Transverse colon (tissue), 4 donors: ENCODE measurements at regions not wholly inside any gene's neighbourhood (a gene's known extent, or its start where the extent isn't known, plus 50 kb on each side); places are given as distances from the start of the nearest gene placed in this dataset.

Experiments used
- DNase-seq: peaks from one replicate; pipeline ENCODE4 v3.0.0-alpha.2; 2019
- H3K27ac ChIP-seq, 4 donors: fragments of 200-600 bp; sonication (generic); 2 replicates each; pipeline ENCODE4 v1.5.1; 2016 to 2018; ENCODE audit warnings: inconsistent platforms in 4 of 4
- H3K27me3 ChIP-seq: fragments of 200-600 bp; sonication (generic); 2 replicates; pipeline ENCODE4 v1.5.1; 2017; ENCODE audit warnings: inconsistent platforms
- H3K36me3 ChIP-seq, 4 donors: fragments of 200-600 bp; sonication (generic); 2 replicates each; pipeline ENCODE4 v1.5.1; 2017 to 2019; ENCODE audit warnings: inconsistent platforms in 4 of 4
- H3K4me1 ChIP-seq, 4 donors: fragments of 200-600 bp; sonication (generic); 2 replicates each; pipeline ENCODE4 v1.5.1; 2017 to 2020; ENCODE audit warnings: inconsistent platforms in 4 of 4
- H3K4me3 ChIP-seq, 4 donors: fragments of 200-600 bp; sonication (generic); 1 replicate in 1 of 4; 2 replicates in 3 of 4; pipeline versions ENCODE4 v1.5.1 to v1.6.1; 2017 to 2019; ENCODE audit warnings: inconsistent platforms in 4 of 4
- H3K9me3 ChIP-seq, 2 donors: fragments of 200-600 bp; sonication (generic); 2 replicates each; pipeline ENCODE4 v1.5.1; 2017 to 2019; ENCODE audit warnings: inconsistent platforms in 2 of 2
- EP300 ChIP-seq: sonication (generic); formaldehyde crosslinking; IDR thresholded peaks from one replicate; pipeline ENCODE4 v1.6.1; 2017; ENCODE audit warnings: antibody characterized with exemption, low read depth
- POLR2A ChIP-seq: fragments of 450-650 bp; IDR thresholded peaks from one replicate; pipeline ENCODE4 v1.6.1; 2016; ENCODE audit warnings: antibody characterized with exemption, mild to moderate bottlenecking, moderate library complexity
- POLR2AphosphoS5 ChIP-seq, 3 donors: sonication (generic); formaldehyde crosslinking; IDR thresholded peaks; one replicate each; pipeline ENCODE4 v1.6.1; 2016; ENCODE audit warnings: antibody characterized with exemption in 3 of 3
- WGBS, 2 donors: methylation state at CpG; one replicate each; pipeline ENCODE4 v1.1.5; 2018; ENCODE audit warnings: low coverage in 1 of 2; 5-methylcytosine and 5-hydroxymethylcytosine counted together
- in situ Hi-C, 4 donors: fragments of 200-750 bp; cut with MboI; loops; one replicate each; pipeline versions ENCODE4 v1.15.0 to v1.15.1; 2017; ENCODE audit warnings: low sequenced_read_pairs in 3 of 4, low pct_ligation_motif_present in 1 of 4, low pct_unique_long_range_greater_than_20kb in 1 of 4
- intact Hi-C: fragments of 100-400 bp; cut with DNase I; formaldehyde crosslinking; loops from one replicate; pipeline ENCODE4 v1.15.1; 2023; ENCODE audit warnings: low total_unique reads
- TF ChIP-seq, protein P1 (sequence below), 5 experiments: fragments of 200-600 bp in 3 of 5; fragments of 450-650 bp in 2 of 5; sonication (generic) in 3 of 5; IDR thresholded peaks; 1 replicate in 2 of 5; 2 replicates in 3 of 5; pipeline ENCODE4 v1.5.1; 2016 to 2017; ENCODE audit warnings: antibody characterized with exemption in 5 of 5, inconsistent platforms in 3 of 5, mild to moderate bottlenecking in 2 of 5, moderate library complexity in 1 of 5

DNA sequence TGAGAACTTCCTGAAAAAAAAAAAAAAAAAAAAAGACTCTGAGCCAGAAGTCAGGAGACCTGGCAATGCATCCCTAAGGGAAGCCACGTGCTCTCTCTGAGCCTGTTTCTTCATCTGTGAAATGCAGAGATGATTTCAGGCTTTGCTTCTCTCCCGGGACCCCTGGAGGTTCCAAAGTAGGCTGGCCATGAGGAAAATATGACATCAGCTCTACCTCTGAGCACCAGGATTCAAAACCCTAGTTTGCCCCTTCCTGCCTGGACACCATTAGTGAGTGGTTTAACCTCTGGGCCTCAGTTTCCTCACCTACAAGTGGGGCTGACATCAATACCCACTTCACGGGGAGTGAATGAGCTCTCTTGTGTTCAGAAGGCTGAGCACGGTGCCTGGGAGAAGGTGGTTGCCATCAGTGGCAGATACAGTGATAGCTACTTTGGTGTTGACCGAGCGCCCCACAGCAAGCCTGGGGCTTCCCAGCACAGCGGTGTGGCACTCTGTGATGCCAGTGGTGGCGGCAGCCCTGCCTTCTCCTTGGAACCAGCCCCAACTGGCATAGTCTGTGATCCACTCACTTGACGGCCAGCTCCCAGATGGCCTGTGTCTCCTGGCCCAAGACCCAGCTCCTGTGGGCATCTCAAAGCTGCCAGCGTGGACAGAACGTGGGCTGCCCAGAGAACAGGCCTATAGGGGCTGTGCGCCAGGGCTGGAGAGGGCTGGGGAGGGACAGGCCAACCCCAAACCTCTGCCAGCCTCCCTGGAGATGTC is 153.1 kb upstream of the UNC5B start:
- H3K27ac ChIP-seq: no peak overlapping the region
- H3K9me3 ChIP-seq: no peaks in the 10 kb centered on the region
- WGBS, 2 donors: 40 to 69% methylated on average over 2 to 8 of the region's 12 CpGs
- TF ChIP-seq POLR2AphosphoS5 (IDR thresholded peaks at IDR 0.05) (no peak), POLR2A (no peak), EP300 (no peak)
- TF ChIP-seq, protein P1, sequence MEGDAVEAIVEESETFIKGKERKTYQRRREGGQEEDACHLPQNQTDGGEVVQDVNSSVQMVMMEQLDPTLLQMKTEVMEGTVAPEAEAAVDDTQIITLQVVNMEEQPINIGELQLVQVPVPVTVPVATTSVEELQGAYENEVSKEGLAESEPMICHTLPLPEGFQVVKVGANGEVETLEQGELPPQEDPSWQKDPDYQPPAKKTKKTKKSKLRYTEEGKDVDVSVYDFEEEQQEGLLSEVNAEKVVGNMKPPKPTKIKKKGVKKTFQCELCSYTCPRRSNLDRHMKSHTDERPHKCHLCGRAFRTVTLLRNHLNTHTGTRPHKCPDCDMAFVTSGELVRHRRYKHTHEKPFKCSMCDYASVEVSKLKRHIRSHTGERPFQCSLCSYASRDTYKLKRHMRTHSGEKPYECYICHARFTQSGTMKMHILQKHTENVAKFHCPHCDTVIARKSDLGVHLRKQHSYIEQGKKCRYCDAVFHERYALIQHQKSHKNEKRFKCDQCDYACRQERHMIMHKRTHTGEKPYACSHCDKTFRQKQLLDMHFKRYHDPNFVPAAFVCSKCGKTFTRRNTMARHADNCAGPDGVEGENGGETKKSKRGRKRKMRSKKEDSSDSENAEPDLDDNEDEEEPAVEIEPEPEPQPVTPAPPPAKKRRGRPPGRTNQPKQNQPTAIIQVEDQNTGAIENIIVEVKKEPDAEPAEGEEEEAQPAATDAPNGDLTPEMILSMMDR (IDR thresholded peaks at IDR 0.05): no peak
- no peak overlapping the region for H3K4me3 ChIP-seq
- H3K36me3 ChIP-seq: no peaks in the 10 kb centered on the region
- DNase-seq: no peak
- H3K4me1 ChIP-seq: no peaks in the 10 kb centered on the region
- no peaks in the 10 kb centered on the region for H3K27me3 ChIP-seq
- in situ Hi-C loops (no loop called here), intact Hi-C loops (no loop called here)

DNA sequence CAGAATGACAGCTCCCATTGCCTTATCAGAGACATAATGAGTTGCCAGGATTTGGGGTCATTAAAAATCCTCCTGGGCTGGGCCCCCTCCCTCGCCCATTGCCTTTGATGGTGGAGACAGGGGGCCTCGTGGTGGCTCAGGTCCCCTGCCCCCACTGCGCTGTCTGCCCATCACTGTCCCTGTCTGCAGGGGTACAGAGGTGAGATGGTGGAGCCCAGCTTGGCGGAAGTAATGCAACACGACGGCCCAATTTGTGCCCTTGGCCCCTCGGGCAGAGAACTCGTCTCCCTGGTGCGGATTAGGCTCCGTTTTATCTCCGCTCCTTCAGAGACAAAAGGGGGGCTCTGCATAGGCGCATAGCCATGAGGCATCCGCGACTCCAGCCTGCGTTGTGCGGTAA is 152.4 kb upstream of the UNC5B start:
- TF ChIP-seq EP300 (no peak), POLR2A (no peak)
- Histone ChIP-seq H3K4me1 (no peaks in the 10 kb centered on the region), H3K27me3 (no peaks in the 10 kb centered on the region), H3K36me3 (no peaks in the 10 kb centered on the region), H3K4me3 (no peak overlapping the region), H3K27ac (no peak overlapping the region), H3K9me3 (no peaks in the 10 kb centered on the region)
- 87% methylated on average over 16 of the region's 16 CpGs; no CpG with 5 or more reads in 1 of the 2 donors for WGBS, 2 donors
- intact Hi-C loops (no loop called here), in situ Hi-C loops (no loop called here)
- no peak for DNase-seq

DNA sequence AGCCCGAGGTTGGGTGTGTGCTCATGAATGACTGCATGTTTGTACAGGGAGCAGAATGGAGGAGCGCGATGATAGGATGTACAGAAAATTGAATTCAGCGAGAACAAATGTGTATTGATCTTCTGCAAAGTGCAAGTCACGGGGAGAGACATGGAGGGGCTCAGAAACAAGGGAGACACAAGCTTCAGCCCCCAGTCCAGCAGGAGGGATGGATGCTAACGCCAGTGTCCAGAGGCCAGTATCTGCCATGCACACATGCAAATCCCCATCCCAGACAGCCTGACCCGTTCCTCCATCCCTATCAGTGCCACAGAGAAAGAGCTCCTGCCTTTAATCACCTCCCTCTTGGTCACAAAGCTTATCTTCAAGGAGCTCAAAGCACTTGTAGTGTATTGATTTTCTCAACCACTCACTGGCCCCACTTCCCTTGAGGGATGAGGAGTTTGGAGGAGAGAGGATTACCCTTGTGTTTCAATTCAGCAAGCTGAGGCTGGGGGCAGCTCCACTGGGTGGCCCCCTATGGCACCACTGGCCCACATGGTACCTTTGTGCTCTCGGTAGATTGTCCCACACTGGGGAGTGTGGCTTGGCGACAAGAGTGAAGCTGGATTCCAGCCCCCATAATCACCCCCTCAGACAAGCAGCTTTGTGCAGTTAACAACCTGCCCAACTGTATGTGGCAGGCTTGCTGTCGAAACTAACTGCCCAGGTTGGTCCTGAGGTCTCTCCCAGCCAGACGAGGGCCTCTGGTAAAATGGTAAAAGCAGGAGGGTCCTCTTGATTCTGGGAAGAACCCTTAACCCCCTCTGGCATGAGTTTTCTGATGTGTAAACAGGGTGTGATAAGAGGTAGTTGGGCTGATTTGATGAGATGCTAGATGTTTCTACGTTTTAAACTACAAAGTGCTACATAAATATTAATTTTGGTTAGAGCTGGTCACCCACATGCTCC is 151.6 kb upstream of the UNC5B start:
- intact Hi-C loops: no loop called here
- 71 to 77% methylated on average over 6 to 12 of the region's 12 CpGs for WGBS, 2 donors
- no peak for TF ChIP-seq POLR2A
- no peak for TF ChIP-seq EP300
- TF ChIP-seq POLR2AphosphoS5 (IDR thresholded peaks at IDR 0.05): no peak
- TF ChIP-seq, protein P1 (IDR thresholded peaks at IDR 0.05): no peak

DNA sequence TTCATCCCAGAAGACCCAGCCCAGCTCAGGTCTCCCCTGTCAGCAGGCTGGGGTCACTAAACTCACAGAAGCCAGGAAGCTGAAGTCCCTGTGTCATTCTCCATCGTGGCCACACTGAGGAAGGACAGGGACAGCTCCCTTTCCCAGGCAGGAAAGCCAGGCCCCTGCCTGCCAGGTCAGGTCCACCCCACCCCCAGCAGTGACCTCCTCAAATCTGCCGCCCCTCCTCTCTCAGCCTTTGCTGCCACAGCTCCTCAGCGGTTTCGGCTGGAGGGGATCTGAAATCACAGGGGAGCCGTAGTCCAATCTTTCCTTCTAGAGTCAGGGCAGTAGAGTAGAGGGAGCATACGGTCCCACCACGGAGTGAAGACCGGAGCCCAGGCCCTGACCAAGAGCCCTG is 150.9 kb upstream of the UNC5B start:
- H3K4me3 ChIP-seq: no peak overlapping the region
- 79% methylated on average over 8 of the region's 8 CpGs; no CpG with 5 or more reads in 1 of the 2 donors for WGBS, 2 donors
- H3K9me3 ChIP-seq: no peaks in the 10 kb centered on the region
- H3K4me1 ChIP-seq: no peaks in the 10 kb centered on the region
- in situ Hi-C loops: no loop called here
- no peak for DNase-seq
- intact Hi-C loops: no loop called here
- H3K27ac ChIP-seq: no peak overlapping the region
- H3K36me3 ChIP-seq: no peaks in the 10 kb centered on the region
- H3K27me3 ChIP-seq: no peaks in the 10 kb centered on the region
- TF ChIP-seq POLR2A (no peak), POLR2AphosphoS5 (IDR thresholded peaks at IDR 0.05) (no peak), EP300 (no peak)
- TF ChIP-seq, protein P1 (IDR thresholded peaks at IDR 0.05): no peak

More for the DNA sequence above, 151.6 kb upstream of the UNC5B start:
- Histone ChIP-seq H3K9me3 (no peaks in the 10 kb centered on the region), H3K27ac (no peak overlapping the region), H3K36me3 (no peaks in the 10 kb centered on the region), H3K4me1 (no peaks in the 10 kb centered on the region), H3K4me3 (no peak overlapping the region), H3K27me3 (no peaks in the 10 kb centered on the region)
- no peak for DNase-seq
- in situ Hi-C loops: no loop called here
